ENCODE measurements at regions not wholly inside any gene's neighbourhood (a gene's known extent, or its start where the extent isn't known, plus 50 kb on each side); places are given as distances from the start of the nearest gene placed in this dataset.
"Not testable (repeated sequence)": the region's sequence is repeated elsewhere in the genome, so short reads cannot be mapped to it uniquely, and the experiment has no call there.

- DNase-seq, result no peak
These were observed 64.0 kb upstream of the RASGRF1 start for GRCh38 chr15:79154483-79155135.

GRCh38 chr15:79144290-79144689, 53.7 kb upstream of the RASGRF1 start:
- DNase-seq, result not testable (repeated sequence)

GRCh38 chr15:79140846-79141570, 50.4 kb upstream of the RASGRF1 start:
- DNase-seq, result no peak
